ENCODE measurements at regions not wholly inside any gene's neighbourhood (a gene's known extent, or its start where the extent isn't known, plus 50 kb on each side); places are given as distances from the start of the nearest gene placed in this dataset.

GRCh38 chr9:126058011-126058531, 268.6 kb upstream of the MVB12B start:
- Mint-ChIP-seq H3K27ac (no peak overlapping the region), H3K4me1 (no peaks in the 10 kb centered on the region), H3K4me3 (no peak overlapping the region), H3K9me3 (ENCODE audit: insufficient read depth) (no peaks in the 10 kb centered on the region), H3K27me3 (peaks cover 26% of the 10 kb centered on the region)
- Histone ChIP-seq H3K9me3 (ENCODE audit: control extremely low read depth in 1 of 3, control insufficient read depth in 2 of 3, insufficient read depth in 1 of 3, low read length in 2 of 3) (peaks cover 0 to 3% (median 0%) of the 10 kb centered on the region in 3 donors), H3K79me2 (ENCODE audit: control insufficient read depth, insufficient read depth, low read length) (no peaks in the 10 kb centered on the region), H3K4me1 (ENCODE audit: control insufficient read depth in 2 of 2, insufficient read depth in 2 of 2, low read length in 2 of 2) (no peaks in the 10 kb centered on the region), H2AFZ (ENCODE audit: insufficient read depth, low read depth, low read length, poor library complexity, severe bottlenecking) (no peak overlapping the region), H3K4me3 (ENCODE audit: control extremely low read depth in 1 of 5, extremely low read depth in 1 of 5, insufficient read depth in 1 of 5, low read depth in 2 of 5, low read length in 4 of 5) (no peak overlapping the region), H3K27me3 (replicated peaks in 1 of 4; ENCODE audit: control extremely low read depth in 1 of 4, control insufficient read depth in 3 of 4, insufficient read depth in 4 of 4, low read length in 3 of 4) (peaks cover 0 to 7% (median 0%) of the 10 kb centered on the region in 4 experiments), H3K27ac (ENCODE audit: low read length in 2 of 2) (no peak overlapping the region), H3K9ac (ENCODE audit: low read length) (no peak overlapping the region), H3K36me3 (replicated peaks in 1 of 2; ENCODE audit: control extremely low read depth in 1 of 2, control insufficient read depth in 1 of 2, extremely low read depth in 1 of 2, insufficient read depth in 2 of 2, low read length in 1 of 2) (no peaks in the 10 kb centered on the region), H3K4me2 (replicated peaks; ENCODE audit: low read depth, low read length, poor library complexity, severe bottlenecking) (no peak overlapping the region), H4K20me1 (ENCODE audit: control insufficient read depth, insufficient read depth, low read length, poor library complexity, severe bottlenecking) (no peaks in the 10 kb centered on the region)
- intact Hi-C loops (cut with micrococcal nuclease), result no loop called here
- POLR2A ChIA-PET, result no interaction called here
- ATAC-seq (ENCODE audit: low read depth), result no peak
- TF ChIP-seq EZH2 (IDR thresholded peaks at IDR 0.05; ENCODE audit: borderline replicate concordance, insufficient read depth, low read depth, low read length, poor library complexity, severe bottlenecking), result no peak
- TF ChIP-seq, protein P1, sequence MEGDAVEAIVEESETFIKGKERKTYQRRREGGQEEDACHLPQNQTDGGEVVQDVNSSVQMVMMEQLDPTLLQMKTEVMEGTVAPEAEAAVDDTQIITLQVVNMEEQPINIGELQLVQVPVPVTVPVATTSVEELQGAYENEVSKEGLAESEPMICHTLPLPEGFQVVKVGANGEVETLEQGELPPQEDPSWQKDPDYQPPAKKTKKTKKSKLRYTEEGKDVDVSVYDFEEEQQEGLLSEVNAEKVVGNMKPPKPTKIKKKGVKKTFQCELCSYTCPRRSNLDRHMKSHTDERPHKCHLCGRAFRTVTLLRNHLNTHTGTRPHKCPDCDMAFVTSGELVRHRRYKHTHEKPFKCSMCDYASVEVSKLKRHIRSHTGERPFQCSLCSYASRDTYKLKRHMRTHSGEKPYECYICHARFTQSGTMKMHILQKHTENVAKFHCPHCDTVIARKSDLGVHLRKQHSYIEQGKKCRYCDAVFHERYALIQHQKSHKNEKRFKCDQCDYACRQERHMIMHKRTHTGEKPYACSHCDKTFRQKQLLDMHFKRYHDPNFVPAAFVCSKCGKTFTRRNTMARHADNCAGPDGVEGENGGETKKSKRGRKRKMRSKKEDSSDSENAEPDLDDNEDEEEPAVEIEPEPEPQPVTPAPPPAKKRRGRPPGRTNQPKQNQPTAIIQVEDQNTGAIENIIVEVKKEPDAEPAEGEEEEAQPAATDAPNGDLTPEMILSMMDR (IDR thresholded peaks at IDR 0.05), result no peak
- CTCF ChIA-PET, result no interaction called here
- 100% methylated on average over 2 of the region's 9 CpGs for WGBS (ENCODE audit: insufficient coverage)
- no peak for DNase-seq

DNA sequence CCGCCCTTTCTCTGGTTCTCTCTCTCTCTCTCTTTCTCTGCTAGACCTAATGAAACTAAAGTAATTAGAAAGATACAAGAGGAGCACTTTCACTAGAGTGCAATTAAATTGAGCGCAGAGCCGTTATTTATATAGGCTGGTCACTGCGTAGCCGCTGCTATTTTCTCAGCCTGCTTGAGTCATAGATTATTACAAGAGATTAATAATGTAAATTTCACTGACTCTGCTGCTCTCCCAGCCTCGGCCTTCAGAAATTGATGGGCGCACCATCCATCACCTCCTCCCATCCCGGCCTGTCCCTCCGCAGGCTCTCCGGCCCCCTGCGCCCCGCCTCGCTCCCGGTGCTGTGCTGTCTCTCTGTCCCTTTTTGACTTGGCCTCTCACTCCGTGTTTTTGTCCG, 268.0 kb upstream of the MVB12B start:
- TF ChIP-seq, protein P1 (IDR thresholded peaks at IDR 0.05), result no peak
- TF ChIP-seq EZH2 (IDR thresholded peaks at IDR 0.05; ENCODE audit: borderline replicate concordance, insufficient read depth, low read depth, low read length, poor library complexity, severe bottlenecking), result no peak
- Histone ChIP-seq H3K4me3 (ENCODE audit: control extremely low read depth in 1 of 5, extremely low read depth in 1 of 5, insufficient read depth in 1 of 5, low read depth in 2 of 5, low read length in 4 of 5) (no peak overlapping the region), H3K27me3 (replicated peaks in 1 of 4; ENCODE audit: control extremely low read depth in 1 of 4, control insufficient read depth in 3 of 4, insufficient read depth in 4 of 4, low read length in 3 of 4) (peaks cover 0 to 7% (median 0%) of the 10 kb centered on the region in 4 experiments), H3K36me3 (replicated peaks in 1 of 2; ENCODE audit: control extremely low read depth in 1 of 2, control insufficient read depth in 1 of 2, extremely low read depth in 1 of 2, insufficient read depth in 2 of 2, low read length in 1 of 2) (no peaks in the 10 kb centered on the region), H3K4me1 (ENCODE audit: control insufficient read depth in 2 of 2, insufficient read depth in 2 of 2, low read length in 2 of 2) (no peaks in the 10 kb centered on the region), H3K79me2 (ENCODE audit: control insufficient read depth, insufficient read depth, low read length) (no peaks in the 10 kb centered on the region), H3K9ac (ENCODE audit: low read length) (no peak overlapping the region), H3K9me3 (ENCODE audit: control extremely low read depth in 1 of 3, control insufficient read depth in 2 of 3, insufficient read depth in 1 of 3, low read length in 2 of 3) (peaks cover 0 to 3% (median 0%) of the 10 kb centered on the region in 3 donors), H2AFZ (ENCODE audit: insufficient read depth, low read depth, low read length, poor library complexity, severe bottlenecking) (no peak overlapping the region), H3K27ac (ENCODE audit: low read length in 2 of 2) (no peak overlapping the region), H4K20me1 (ENCODE audit: control insufficient read depth, insufficient read depth, low read length, poor library complexity, severe bottlenecking) (no peaks in the 10 kb centered on the region), H3K4me2 (replicated peaks; ENCODE audit: low read depth, low read length, poor library complexity, severe bottlenecking) (no peak overlapping the region)
- ATAC-seq (ENCODE audit: low read depth), result no peak
- POLR2A ChIA-PET, result no interaction called here
- H3K4me3 Mint-ChIP-seq, result no peak overlapping the region
- H3K4me1 Mint-ChIP-seq, result no peaks in the 10 kb centered on the region
- no peak for DNase-seq
- H3K9me3 Mint-ChIP-seq (ENCODE audit: insufficient read depth), result no peaks in the 10 kb centered on the region
- H3K27me3 Mint-ChIP-seq, result peaks cover 23% of the 10 kb centered on the region
- H3K27ac Mint-ChIP-seq, result no peak overlapping the region
- CTCF ChIA-PET, result no interaction called here
- WGBS (ENCODE audit: insufficient coverage), result 83% methylated on average over 8 of the region's 16 CpGs
- intact Hi-C loops (cut with micrococcal nuclease), result no loop called here
